Hepatocyte (in vitro differentiated cells): ENCODE measurements at regions not wholly inside any gene's neighbourhood (a gene's known extent, or its start where the extent isn't known, plus 50 kb on each side); places are given as distances from the start of the nearest gene placed in this dataset.

Experiments
- CTCF ChIP-seq: fragments of 200-600 bp; sonication (generic); IDR thresholded peaks from 2 replicates; pipeline ENCODE4 v1.5.1; 2016; ENCODE audit warnings: antibody characterized with exemption, mild to moderate bottlenecking; ENCODE audit not compliant: poor library complexity
- EZH2 ChIP-seq: fragments of 200-600 bp; sonication (generic); IDR thresholded peaks from 2 replicates; pipeline ENCODE4 v1.6.1; 2016; ENCODE audit warnings: antibody characterized with exemption, mild to moderate bottlenecking, borderline replicate concordance
- EZH2phosphoT487 ChIP-seq: fragments of 200-600 bp; sonication (generic); IDR thresholded peaks from one replicate; pipeline ENCODE4 v1.6.1; 2018; ENCODE audit warnings: antibody characterized with exemption, mild to moderate bottlenecking, low read depth, moderate library complexity; ENCODE audit not compliant: unreplicated experiment, severe bottlenecking

DNA sequence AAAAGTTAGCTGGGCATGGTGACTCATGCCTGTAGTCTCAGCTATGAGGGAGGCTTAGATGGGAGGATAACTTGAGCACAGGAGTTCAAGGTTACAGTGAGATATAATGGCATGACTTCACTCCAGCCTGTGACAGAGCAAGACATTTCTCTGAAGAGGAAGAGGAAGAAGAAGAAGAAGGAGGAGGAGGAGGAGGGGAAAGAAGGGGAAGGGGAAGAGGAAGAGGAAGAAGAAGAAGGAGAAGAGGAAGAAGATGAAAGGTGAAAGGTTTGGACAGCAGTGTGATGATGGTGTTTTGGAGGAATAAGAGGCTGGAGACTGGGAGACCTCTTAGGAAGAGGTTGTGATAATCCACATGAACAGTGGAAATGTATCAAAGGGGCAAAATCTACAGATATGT lies 410.7 kb upstream of the JAG1 start:
- TF ChIP-seq EZH2 (no peak), CTCF (no peak), EZH2phosphoT487 (no peak)
